ENCODE measurements at regions not wholly inside any gene's neighbourhood (a gene's known extent, or its start where the extent isn't known, plus 50 kb on each side); places are given as distances from the start of the nearest gene placed in this dataset.

DNA sequence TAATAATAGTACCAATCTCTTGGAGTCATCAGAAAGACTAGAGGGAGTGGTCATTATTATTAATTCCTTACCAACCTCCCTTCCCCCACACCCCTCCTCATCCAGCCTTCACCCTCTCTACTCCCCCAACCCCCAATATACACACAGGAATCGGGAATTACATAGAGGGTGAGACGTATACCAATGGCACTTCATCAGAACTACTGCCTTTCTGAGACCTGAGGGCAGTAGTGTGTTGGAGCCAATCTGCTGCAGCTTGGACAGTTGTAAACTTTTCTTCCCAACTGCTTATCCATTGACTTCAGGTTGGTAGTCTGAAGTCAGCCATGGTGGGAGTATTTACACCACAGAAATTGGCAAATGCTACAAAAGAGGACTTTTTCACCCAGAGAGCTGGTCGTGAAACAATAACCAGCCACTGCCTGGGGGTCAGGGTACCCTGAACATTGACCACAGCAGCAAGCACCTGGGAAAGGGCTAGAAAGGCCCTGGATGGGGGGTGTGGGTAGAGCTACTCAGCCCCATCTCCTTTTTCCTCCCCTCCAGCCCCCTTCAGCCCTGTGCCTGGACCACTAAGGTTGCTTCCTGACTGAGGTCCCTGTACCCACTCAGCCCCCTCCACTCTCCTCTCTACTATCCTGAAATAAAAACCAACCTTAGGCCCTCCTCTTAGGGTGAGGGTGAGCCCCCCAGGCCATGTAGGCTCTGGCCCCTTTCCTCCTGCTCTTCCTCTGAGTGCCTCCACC lies 161.5 kb downstream of the MRPL14 start:
- TF ChIP-seq, protein P1, sequence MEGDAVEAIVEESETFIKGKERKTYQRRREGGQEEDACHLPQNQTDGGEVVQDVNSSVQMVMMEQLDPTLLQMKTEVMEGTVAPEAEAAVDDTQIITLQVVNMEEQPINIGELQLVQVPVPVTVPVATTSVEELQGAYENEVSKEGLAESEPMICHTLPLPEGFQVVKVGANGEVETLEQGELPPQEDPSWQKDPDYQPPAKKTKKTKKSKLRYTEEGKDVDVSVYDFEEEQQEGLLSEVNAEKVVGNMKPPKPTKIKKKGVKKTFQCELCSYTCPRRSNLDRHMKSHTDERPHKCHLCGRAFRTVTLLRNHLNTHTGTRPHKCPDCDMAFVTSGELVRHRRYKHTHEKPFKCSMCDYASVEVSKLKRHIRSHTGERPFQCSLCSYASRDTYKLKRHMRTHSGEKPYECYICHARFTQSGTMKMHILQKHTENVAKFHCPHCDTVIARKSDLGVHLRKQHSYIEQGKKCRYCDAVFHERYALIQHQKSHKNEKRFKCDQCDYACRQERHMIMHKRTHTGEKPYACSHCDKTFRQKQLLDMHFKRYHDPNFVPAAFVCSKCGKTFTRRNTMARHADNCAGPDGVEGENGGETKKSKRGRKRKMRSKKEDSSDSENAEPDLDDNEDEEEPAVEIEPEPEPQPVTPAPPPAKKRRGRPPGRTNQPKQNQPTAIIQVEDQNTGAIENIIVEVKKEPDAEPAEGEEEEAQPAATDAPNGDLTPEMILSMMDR (IDR thresholded peaks at IDR 0.05): no peak
- TF ChIP-seq POLR2AphosphoS5 (IDR thresholded peaks at IDR 0.05) (no peak), POLR2A (IDR thresholded peaks at IDR 0.05) (no peak)
- DNase-seq (ENCODE audit: low spot score): no peak
- intact Hi-C loops (cut with DNase I): no loop called here

DNA sequence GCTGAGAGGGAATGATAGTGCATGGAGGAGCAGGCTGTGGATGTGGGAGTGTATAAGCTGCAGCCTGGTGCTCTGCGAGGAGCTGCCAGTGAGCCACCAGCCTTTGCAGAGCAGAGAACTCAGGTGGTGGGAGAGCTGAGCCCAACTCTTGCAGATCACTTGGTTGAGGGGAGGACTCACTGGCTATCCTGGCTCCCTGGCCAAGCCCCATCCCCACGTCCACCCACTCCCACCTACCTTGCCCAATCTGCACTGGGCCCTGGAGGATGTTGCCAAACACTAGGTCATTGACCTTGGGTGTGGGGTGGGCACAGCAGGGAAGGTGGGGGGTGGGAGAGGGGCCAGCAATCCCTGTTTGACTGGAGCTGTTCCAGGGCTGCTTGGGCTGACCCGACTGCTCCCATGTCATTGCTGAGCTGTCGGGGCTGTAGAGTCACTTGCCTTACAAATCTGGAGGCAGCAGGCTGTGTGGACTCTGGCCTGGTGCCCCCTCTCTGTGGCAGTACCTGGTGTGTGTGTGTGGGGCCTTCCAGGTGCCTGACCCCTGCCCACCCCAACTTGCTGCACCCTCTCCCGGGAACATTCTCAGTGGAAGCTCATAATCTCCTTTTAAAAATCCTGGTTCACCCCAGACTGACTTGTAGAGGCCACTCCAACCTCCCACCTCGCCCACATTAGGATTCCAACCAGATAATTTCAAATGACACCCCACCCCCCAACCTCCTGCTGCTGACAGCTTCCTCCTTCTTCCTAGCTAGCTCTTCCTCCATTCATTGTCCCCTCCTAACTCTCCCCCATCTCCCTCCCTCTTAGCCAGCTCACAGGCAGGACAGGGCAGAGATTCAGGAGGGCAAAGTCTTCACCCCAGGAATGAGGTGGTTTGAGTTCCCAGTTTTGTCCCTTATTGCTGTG lies 162.3 kb downstream of the MRPL14 start:
- DNase-seq (ENCODE audit: low spot score): no peak
- Histone ChIP-seq H3K36me3 (no peaks in the 10 kb centered on the region), H3K9me3 (no peaks in the 10 kb centered on the region), H3K4me1 (replicated peaks) (no peaks in the 10 kb centered on the region), H3K27ac (no peak overlapping the region), H3K4me3 (no peak overlapping the region), H3K27me3 (replicated peaks; ENCODE audit: insufficient read depth) (no peaks in the 10 kb centered on the region)
- intact Hi-C loops (cut with DNase I): no loop called here
- WGBS: 82% methylated on average over 4 of the region's 6 CpGs
- TF ChIP-seq POLR2A (IDR thresholded peaks at IDR 0.05): no peak
- TF ChIP-seq, protein P1 (IDR thresholded peaks at IDR 0.05): no peak
- no peak for TF ChIP-seq POLR2AphosphoS5 (IDR thresholded peaks at IDR 0.05)

More for the DNA sequence above, 161.5 kb downstream of the MRPL14 start:
- H3K4me3 ChIP-seq: no peak overlapping the region
- H3K27ac ChIP-seq: no peak overlapping the region
- no peaks in the 10 kb centered on the region for H3K27me3 ChIP-seq (replicated peaks; ENCODE audit: insufficient read depth)
- no peaks in the 10 kb centered on the region for H3K4me1 ChIP-seq (replicated peaks)
- no peaks in the 10 kb centered on the region for H3K9me3 ChIP-seq
- 94% methylated on average over 3 of the region's 3 CpGs for whole genome bisulfite sequencing
- H3K36me3 ChIP-seq: no peaks in the 10 kb centered on the region

DNA sequence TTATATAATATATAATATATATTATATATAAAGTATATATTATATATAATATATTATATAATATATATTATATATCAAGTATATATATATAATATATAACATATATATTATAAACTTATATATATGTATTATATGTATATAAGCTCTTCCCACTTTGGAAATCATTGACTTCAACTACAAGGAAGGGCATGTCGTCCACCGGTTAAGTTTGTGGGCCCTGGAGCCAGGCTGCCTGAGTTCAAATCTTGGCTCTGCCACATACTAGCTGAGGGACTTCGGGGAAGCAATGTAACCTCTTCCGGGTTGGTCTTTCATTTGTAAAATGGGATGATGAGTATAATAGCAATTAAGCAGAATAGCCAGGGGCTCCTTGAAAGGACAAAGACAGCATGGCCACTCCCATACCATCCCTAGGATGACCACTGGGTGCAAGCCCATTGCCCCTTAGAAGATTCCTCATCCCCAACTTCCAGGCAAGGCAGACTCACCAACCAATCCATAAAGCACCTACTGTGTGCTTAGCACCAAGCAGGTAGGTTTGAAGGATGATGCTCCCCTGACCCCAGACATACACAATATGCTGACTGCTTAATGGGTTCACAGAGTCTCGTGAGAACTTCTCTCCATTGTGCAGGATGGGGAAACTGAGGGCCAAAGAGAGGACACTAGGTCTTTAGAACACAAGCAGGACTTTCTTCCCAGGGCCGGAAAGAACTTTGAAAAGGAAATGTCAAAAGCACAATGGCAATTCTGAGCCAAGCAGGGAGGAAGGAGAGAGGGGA lies 163.2 kb downstream of the MRPL14 start:
- H3K27ac ChIP-seq: no peak overlapping the region
- no peak for TF ChIP-seq POLR2AphosphoS5 (IDR thresholded peaks at IDR 0.05)
- no peaks in the 10 kb centered on the region for H3K4me1 ChIP-seq (replicated peaks)
- H3K9me3 ChIP-seq: no peaks in the 10 kb centered on the region
- no peak overlapping the region for H3K4me3 ChIP-seq
- intact Hi-C loops (cut with DNase I): no loop called here
- WGBS: 72% methylated on average over 6 of the region's 6 CpGs
- H3K27me3 ChIP-seq (replicated peaks; ENCODE audit: insufficient read depth): no peaks in the 10 kb centered on the region
- no peak for DNase-seq (ENCODE audit: low spot score)
- H3K36me3 ChIP-seq: no peaks in the 10 kb centered on the region

DNA sequence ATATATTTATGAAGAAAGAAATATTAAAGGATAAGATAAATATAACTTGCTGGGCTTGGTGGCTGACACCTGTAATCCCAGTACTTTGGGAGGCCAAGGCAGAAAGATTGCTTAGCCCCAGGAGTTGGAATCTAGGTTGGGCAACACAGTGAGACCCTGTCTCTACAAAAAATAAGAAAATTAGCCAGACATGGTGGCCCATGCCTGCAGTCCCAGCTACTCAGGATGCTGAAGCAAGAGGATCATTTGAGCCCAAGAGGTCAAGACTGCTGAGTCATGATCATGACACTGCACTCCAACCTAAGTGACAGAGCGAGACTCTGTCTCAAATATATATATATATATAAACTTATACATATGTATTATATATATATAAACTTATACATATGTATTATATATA lies 164.0 kb downstream of the MRPL14 start:
- intact Hi-C loops (cut with DNase I): no loop called here
- Histone ChIP-seq H3K27me3 (replicated peaks; ENCODE audit: insufficient read depth) (no peaks in the 10 kb centered on the region), H3K4me3 (no peak overlapping the region), H3K27ac (no peak overlapping the region), H3K9me3 (no peaks in the 10 kb centered on the region), H3K4me1 (replicated peaks) (no peaks in the 10 kb centered on the region), H3K36me3 (no peaks in the 10 kb centered on the region)
- no peak for DNase-seq (ENCODE audit: low spot score)
- TF ChIP-seq POLR2A (IDR thresholded peaks at IDR 0.05): no peak
- TF ChIP-seq, protein P1 (IDR thresholded peaks at IDR 0.05): no peak
- TF ChIP-seq POLR2AphosphoS5 (IDR thresholded peaks at IDR 0.05): no peak
- WGBS: 89% methylated on average over 1 of the region's 1 CpG

DNA sequence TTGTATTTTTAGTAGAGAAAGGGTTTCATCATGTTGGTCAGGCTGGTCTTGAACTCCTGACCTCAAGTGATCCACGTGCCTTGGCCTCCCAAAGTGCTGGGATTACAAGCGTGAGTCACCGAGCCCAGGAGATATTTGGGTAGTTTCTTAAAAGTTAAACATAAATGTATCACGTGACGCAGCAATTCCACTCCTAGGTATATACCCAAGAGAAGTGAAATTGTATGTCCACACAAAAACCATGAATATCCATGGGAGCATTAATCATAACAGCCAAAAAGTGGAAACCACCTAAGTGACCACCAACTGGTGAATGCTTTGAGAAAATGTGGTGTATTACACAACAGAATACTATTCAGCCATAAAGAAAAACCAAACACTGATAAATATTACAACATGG lies 164.8 kb downstream of the MRPL14 start:
- TF ChIP-seq, protein P1 (IDR thresholded peaks at IDR 0.05): no peak
- TF ChIP-seq POLR2AphosphoS5 (IDR thresholded peaks at IDR 0.05): no peak
- TF ChIP-seq POLR2A (IDR thresholded peaks at IDR 0.05): no peak
- Histone ChIP-seq H3K27ac (no peak overlapping the region), H3K27me3 (replicated peaks; ENCODE audit: insufficient read depth) (no peaks in the 10 kb centered on the region), H3K9me3 (no peaks in the 10 kb centered on the region), H3K36me3 (no peaks in the 10 kb centered on the region), H3K4me3 (no peak overlapping the region), H3K4me1 (replicated peaks) (no peaks in the 10 kb centered on the region)
- intact Hi-C loops (cut with DNase I): no loop called here
- 90% methylated on average over 5 of the region's 5 CpGs for WGBS
- no peak for DNase-seq (ENCODE audit: low spot score)

Measured in prostate gland (tissue), 2 donors.